Kidney epithelial cell (primary cell): ENCODE measurements at regions not wholly inside any gene's neighbourhood (a gene's known extent, or its start where the extent isn't known, plus 50 kb on each side); places are given as distances from the start of the nearest gene placed in this dataset.

Experiments
- DNase-seq: peaks from one replicate; pipeline ENCODE4 v3.0.0-alpha.2; 2010; ENCODE audit warnings: low read depth
- H3K27me3 ChIP-seq: 2 replicates; pipeline ENCODE4 v1.6.0; 2011; ENCODE audit warnings: low read length; ENCODE audit not compliant: control insufficient read depth, insufficient read depth
- H3K36me3 ChIP-seq: 2 replicates; pipeline ENCODE4 v1.5.1; 2011; ENCODE audit warnings: low read length; ENCODE audit not compliant: control insufficient read depth, insufficient read depth
- H3K4me3 ChIP-seq: 2 replicates; pipeline ENCODE4 v1.5.1; 2011; ENCODE audit warnings: low read depth, mild to moderate bottlenecking, control low read depth, low read length
- TF ChIP-seq, protein P1 (sequence below): IDR thresholded peaks from 2 replicates; pipeline ENCODE4 v1.5.1; 2011; ENCODE audit warnings: mild to moderate bottlenecking, moderate library complexity, low read length, control low read depth, inconsistent platforms; ENCODE audit not compliant: insufficient read depth, poor library complexity, severe bottlenecking

- Histone ChIP-seq H3K36me3 (no peaks in the 10 kb centered on the region), H3K27me3 (no peaks in the 10 kb centered on the region), H3K4me3 (no peak overlapping the region)
- TF ChIP-seq, protein P1, sequence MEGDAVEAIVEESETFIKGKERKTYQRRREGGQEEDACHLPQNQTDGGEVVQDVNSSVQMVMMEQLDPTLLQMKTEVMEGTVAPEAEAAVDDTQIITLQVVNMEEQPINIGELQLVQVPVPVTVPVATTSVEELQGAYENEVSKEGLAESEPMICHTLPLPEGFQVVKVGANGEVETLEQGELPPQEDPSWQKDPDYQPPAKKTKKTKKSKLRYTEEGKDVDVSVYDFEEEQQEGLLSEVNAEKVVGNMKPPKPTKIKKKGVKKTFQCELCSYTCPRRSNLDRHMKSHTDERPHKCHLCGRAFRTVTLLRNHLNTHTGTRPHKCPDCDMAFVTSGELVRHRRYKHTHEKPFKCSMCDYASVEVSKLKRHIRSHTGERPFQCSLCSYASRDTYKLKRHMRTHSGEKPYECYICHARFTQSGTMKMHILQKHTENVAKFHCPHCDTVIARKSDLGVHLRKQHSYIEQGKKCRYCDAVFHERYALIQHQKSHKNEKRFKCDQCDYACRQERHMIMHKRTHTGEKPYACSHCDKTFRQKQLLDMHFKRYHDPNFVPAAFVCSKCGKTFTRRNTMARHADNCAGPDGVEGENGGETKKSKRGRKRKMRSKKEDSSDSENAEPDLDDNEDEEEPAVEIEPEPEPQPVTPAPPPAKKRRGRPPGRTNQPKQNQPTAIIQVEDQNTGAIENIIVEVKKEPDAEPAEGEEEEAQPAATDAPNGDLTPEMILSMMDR, result no peak
- DNase-seq, result no peak
These were observed 257.0 kb downstream of the HHIPL2 start for GRCh38 chr1:222290866-222291265.

- no peak overlapping the region for H3K4me3 ChIP-seq
- H3K36me3 ChIP-seq, result no peaks in the 10 kb centered on the region
- H3K27me3 ChIP-seq, result no peaks in the 10 kb centered on the region
- TF ChIP-seq, protein P1, result no peak
- no peak for DNase-seq
These were observed 259.9 kb downstream of the HHIPL2 start for GRCh38 chr1:222288053-222288452.

DNA sequence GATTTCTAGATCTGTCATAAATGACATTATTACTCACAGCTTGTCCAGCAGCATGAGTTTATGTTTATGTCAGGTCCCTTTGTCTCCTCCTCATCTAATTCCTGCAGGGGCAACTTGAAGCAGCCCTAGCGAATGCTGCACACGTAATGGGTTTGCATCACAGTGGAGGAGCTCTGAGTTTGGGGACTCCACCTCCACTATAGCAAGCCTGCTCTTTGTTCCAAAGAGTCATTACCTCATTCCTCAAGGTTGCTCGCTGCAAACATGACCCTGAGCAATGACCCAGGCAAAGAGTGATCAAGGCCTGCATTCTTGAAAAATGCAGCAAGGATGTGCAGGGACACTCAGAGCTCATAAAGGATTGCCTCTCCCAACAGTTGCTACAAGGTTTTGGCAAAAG, 261.9 kb downstream of the HHIPL2 start:
- H3K36me3 ChIP-seq, result no peaks in the 10 kb centered on the region
- H3K27me3 ChIP-seq, result no peaks in the 10 kb centered on the region
- H3K4me3 ChIP-seq, result no peak overlapping the region
- TF ChIP-seq, protein P1, result no peak
- DNase-seq, result no peak

DNA sequence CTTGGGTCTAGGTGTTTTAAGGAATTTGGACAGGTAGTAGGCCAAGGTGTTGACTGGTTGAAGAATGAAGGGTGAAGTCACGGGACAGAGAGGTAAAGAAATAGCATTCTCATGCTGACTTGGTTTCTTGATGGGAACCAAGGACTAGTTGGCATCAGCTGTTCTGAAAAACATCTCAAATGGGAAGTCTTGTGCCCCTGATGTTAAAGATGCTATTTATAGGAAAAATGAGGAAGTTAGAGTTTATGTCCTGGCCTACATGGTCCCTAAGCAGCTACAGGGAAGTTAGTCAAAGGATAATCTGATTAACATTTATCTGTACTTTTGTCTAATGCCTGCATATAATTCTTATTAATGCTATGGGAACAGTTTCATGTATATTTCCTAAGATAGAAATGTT, 262.4 kb downstream of the HHIPL2 start:
- no peaks in the 10 kb centered on the region for H3K36me3 ChIP-seq
- DNase-seq, result no peak

GRCh38 chr1:222284466-222284865, 263.4 kb downstream of the HHIPL2 start:
- TF ChIP-seq, protein P1, result no peak
- DNase-seq, result no peak
- Histone ChIP-seq H3K36me3 (no peaks in the 10 kb centered on the region), H3K4me3 (no peak overlapping the region), H3K27me3 (no peaks in the 10 kb centered on the region)

More for the DNA sequence above, 262.4 kb downstream of the HHIPL2 start:
- H3K4me3 ChIP-seq, result no peak overlapping the region
- H3K27me3 ChIP-seq, result no peaks in the 10 kb centered on the region
- TF ChIP-seq, protein P1, result no peak

DNA sequence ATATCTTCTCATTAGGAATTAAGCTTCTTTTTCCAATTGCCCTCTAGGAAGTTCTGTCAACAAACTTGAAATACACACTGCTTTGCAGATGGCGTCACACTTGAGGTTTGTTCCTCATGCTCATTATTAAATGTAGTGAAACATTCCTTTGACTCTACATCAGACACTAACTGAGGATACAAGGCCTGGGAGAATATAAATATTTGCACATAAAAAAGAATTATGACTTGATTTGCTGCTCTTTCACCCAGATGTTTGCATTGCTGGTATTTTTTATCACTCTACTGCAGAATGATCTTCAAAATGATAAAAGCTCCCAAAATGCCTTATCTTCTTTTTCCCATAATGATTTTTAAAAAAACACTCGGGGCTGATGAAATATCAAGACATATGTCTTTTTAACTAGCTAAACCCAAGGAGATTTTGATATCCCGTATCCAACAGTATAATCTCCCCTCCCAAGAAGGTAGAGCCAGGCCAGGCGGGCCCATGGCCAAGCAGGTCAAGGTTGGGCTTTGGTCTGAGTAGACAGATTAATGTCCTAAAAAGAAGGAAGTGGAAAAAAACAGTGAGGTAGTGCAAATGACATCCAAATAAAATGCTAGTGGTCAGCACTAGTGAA, 264.6 kb downstream of the HHIPL2 start:
- H3K27me3 ChIP-seq, result no peaks in the 10 kb centered on the region
- no peaks in the 10 kb centered on the region for H3K36me3 ChIP-seq
- no peak for DNase-seq
- TF ChIP-seq, protein P1, result no peak
- H3K4me3 ChIP-seq, result no peak overlapping the region
